SK-N-MC (cell line): ENCODE measurements at regions not wholly inside any gene's neighbourhood (a gene's known extent, or its start where the extent isn't known, plus 50 kb on each side); places are given as distances from the start of the nearest gene placed in this dataset.

ENCODE experiments used
- EZH2 ChIP-seq: fragments of 200-600 bp; sonication (generic); IDR thresholded peaks from one replicate; pipeline ENCODE4 v1.6.1; 2017; ENCODE audit warnings: antibody characterized with exemption
- POLR2AphosphoS5 ChIP-seq: IDR thresholded peaks from 2 replicates; pipeline ENCODE4 v1.6.1; 2012; ENCODE audit warnings: mild to moderate bottlenecking, low read depth, low read length, borderline replicate concordance

DNA sequence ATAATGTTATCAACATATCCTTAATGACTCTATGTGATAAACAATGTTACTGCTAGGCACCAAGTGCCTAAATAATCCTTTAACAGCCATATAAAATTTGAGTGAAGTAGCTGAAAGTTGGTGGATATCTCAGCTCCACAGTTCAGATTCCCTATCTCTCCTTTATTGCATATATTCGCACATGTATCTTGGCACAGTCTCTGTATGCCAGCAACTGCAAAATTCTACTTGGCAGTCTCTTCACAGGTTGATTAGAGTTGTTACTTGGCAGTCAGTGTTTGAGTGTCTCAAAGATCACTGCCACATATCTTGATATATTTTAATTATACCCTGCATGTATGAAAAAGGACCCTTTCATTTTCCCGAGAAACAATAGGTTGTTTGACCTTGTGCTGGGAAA is 879.3 kb downstream of the OLFM4 start:
- TF ChIP-seq POLR2AphosphoS5, result no peak
- no peak for TF ChIP-seq EZH2
